ENCODE measurements at regions not wholly inside any gene's neighbourhood (a gene's known extent, or its start where the extent isn't known, plus 50 kb on each side); places are given as distances from the start of the nearest gene placed in this dataset.

- no peaks in the 10 kb centered on the region for H3K9me3 ChIP-seq (ENCODE audit: low read length)
- H3K36me3 ChIP-seq (ENCODE audit: insufficient read depth, low read length): no peaks in the 10 kb centered on the region
- H3K4me1 ChIP-seq (ENCODE audit: insufficient read depth, low read length): peaks cover 7% of the 10 kb centered on the region
- no peak overlapping the region for H2AFZ ChIP-seq (ENCODE audit: low read depth, low read length)
- H3K4me3 ChIP-seq (ENCODE audit: low read length): no peak overlapping the region
- H3K27me3 ChIP-seq (ENCODE audit: insufficient read depth, low read length): no peaks in the 10 kb centered on the region
These were observed 111.0 kb upstream of the MGAT5 start for GRCh38 chr2:134142903-134143302.

- no peak overlapping the region for H2AFZ ChIP-seq (ENCODE audit: low read depth, low read length)
- H3K36me3 ChIP-seq (ENCODE audit: insufficient read depth, low read length): no peaks in the 10 kb centered on the region
- H3K27me3 ChIP-seq (ENCODE audit: insufficient read depth, low read length): no peaks in the 10 kb centered on the region
- H3K4me3 ChIP-seq (ENCODE audit: low read length): no peak overlapping the region
- peaks cover 7% of the 10 kb centered on the region for H3K4me1 ChIP-seq (ENCODE audit: insufficient read depth, low read length)
- H3K9me3 ChIP-seq (ENCODE audit: low read length): no peaks in the 10 kb centered on the region
These were observed 110.3 kb upstream of the MGAT5 start for GRCh38 chr2:134143568-134143967.

DNA sequence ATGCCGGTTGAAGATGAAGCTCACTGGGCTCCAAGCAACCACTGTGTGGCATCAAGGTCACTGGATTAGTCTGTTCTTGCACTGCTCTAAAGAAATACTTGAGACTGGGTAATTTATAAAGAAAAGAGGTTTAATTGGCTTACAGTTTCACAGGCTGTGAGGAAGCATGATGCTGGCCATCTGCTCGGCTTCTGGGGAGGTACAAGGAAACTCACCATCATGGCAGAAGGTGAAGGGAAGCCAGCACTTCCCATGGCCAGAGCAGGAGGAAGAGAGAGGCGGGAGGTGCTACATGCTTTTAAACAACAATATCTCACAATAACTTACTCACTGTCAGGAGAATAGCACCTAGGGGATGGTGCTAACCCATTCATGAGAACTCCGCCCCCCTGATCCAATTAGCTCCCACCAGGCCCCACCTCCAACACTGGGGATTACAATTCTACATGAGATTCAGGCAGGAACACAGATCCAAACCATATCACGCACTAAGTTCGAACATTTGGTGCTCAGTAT is 109.7 kb upstream of the MGAT5 start:
- Histone ChIP-seq H3K4me1 (ENCODE audit: insufficient read depth, low read length) (peaks cover 7% of the 10 kb centered on the region), H3K27me3 (ENCODE audit: insufficient read depth, low read length) (no peaks in the 10 kb centered on the region), H2AFZ (ENCODE audit: low read depth, low read length) (no peak overlapping the region), H3K4me3 (ENCODE audit: low read length) (no peak overlapping the region), H3K9me3 (ENCODE audit: low read length) (no peaks in the 10 kb centered on the region), H3K36me3 (ENCODE audit: insufficient read depth, low read length) (no peaks in the 10 kb centered on the region)

- Histone ChIP-seq H3K27me3 (ENCODE audit: insufficient read depth, low read length) (no peaks in the 10 kb centered on the region), H3K36me3 (ENCODE audit: insufficient read depth, low read length) (no peaks in the 10 kb centered on the region), H3K4me3 (ENCODE audit: low read length) (no peak overlapping the region), H3K4me1 (ENCODE audit: insufficient read depth, low read length) (peaks cover 7% of the 10 kb centered on the region), H3K9me3 (ENCODE audit: low read length) (no peaks in the 10 kb centered on the region), H2AFZ (ENCODE audit: low read depth, low read length) (no peak overlapping the region)
These were observed 109.2 kb upstream of the MGAT5 start for GRCh38 chr2:134144651-134145050.

DNA sequence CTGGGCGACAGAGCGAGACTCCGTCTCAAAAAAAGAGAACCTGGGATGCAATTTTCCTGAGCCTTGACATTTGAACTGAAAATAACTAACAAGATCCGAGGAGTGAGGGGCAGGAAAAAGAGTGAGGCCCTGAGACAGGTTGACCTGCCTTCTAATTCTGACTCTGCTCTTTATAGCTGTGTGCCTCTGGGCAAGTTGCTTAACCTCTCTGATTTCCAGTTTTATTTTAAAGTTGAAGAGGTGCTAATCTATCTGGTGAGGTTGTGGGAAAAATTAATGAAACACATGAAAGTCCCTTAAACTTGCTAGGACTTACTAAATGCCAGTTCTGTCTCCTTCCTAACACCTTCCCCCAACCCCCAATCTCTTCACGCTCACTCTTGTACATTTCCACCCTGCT is 108.4 kb upstream of the MGAT5 start:
- H3K4me3 ChIP-seq (ENCODE audit: low read length): no peak overlapping the region
- H3K4me1 ChIP-seq (ENCODE audit: insufficient read depth, low read length): peaks cover 7% of the 10 kb centered on the region
- H3K27me3 ChIP-seq (ENCODE audit: insufficient read depth, low read length): no peaks in the 10 kb centered on the region
- H3K36me3 ChIP-seq (ENCODE audit: insufficient read depth, low read length): no peaks in the 10 kb centered on the region
- H3K9me3 ChIP-seq (ENCODE audit: low read length): no peaks in the 10 kb centered on the region
- no peak overlapping the region for H2AFZ ChIP-seq (ENCODE audit: low read depth, low read length)

DNA sequence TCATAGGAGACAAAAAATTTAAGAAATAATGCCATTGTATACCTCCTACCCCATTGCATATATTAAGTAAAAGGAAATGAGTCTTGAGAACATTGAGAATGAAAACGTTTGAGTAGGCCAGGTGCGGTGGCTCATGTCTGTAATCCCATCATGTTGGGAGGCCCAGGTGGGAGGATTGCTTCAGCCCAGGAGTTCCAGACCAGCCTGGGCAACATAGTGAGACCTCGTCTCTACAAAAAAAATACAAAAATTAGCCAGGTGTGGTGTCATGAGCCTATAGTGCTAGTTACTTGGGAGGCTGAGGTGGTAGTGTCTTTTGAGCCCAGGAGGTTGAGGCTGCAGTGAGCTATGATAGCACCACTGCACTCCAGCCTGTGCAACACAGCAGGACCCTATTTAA is 107.7 kb upstream of the MGAT5 start:
- Histone ChIP-seq H2AFZ (ENCODE audit: low read depth, low read length) (no peak overlapping the region), H3K9me3 (ENCODE audit: low read length) (no peaks in the 10 kb centered on the region), H3K4me3 (ENCODE audit: low read length) (no peak overlapping the region), H3K36me3 (ENCODE audit: insufficient read depth, low read length) (no peaks in the 10 kb centered on the region), H3K4me1 (ENCODE audit: insufficient read depth, low read length) (peaks cover 7% of the 10 kb centered on the region), H3K27me3 (ENCODE audit: insufficient read depth, low read length) (no peaks in the 10 kb centered on the region)

GRCh38 chr2:134146620-134147019 is 107.3 kb upstream of the MGAT5 start:
- Histone ChIP-seq H3K27me3 (ENCODE audit: insufficient read depth, low read length) (no peaks in the 10 kb centered on the region), H3K4me3 (ENCODE audit: low read length) (no peak overlapping the region), H2AFZ (ENCODE audit: low read depth, low read length) (no peak overlapping the region), H3K4me1 (ENCODE audit: insufficient read depth, low read length) (peaks cover 7% of the 10 kb centered on the region), H3K36me3 (ENCODE audit: insufficient read depth, low read length) (no peaks in the 10 kb centered on the region), H3K9me3 (ENCODE audit: low read length) (no peaks in the 10 kb centered on the region)

DNA sequence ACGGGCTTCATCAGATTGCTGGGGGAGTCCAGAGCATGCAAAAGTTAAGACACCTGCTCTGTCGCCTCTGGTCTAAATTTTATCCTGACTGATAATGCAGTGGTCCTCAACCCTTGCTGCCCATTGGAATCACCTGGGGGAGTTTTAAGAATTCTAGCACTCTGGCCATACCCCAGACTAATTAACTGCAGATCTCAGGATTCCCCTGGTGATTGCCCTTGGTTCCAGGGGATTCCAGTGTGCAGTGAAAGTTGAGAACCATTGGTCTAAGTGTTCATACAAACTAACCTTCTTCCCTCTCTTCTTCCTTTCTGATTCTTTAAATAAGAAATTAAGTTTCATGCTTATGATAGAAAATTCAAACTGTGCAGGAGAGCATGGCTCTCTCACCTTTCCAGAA is 105.7 kb upstream of the MGAT5 start:
- H3K36me3 ChIP-seq (ENCODE audit: insufficient read depth, low read length): no peaks in the 10 kb centered on the region
- H3K27me3 ChIP-seq (ENCODE audit: insufficient read depth, low read length): no peaks in the 10 kb centered on the region
- no peak overlapping the region for H2AFZ ChIP-seq (ENCODE audit: low read depth, low read length)
- no peaks in the 10 kb centered on the region for H3K9me3 ChIP-seq (ENCODE audit: low read length)
- no peak overlapping the region for H3K4me3 ChIP-seq (ENCODE audit: low read length)
- peaks cover 7% of the 10 kb centered on the region for H3K4me1 ChIP-seq (ENCODE audit: insufficient read depth, low read length)

GRCh38 chr2:134148843-134149472 is 104.9 kb upstream of the MGAT5 start:
- peaks cover 7% of the 10 kb centered on the region for H3K4me1 ChIP-seq (ENCODE audit: insufficient read depth, low read length)
- H3K36me3 ChIP-seq (ENCODE audit: insufficient read depth, low read length): no peaks in the 10 kb centered on the region
- no peaks in the 10 kb centered on the region for H3K9me3 ChIP-seq (ENCODE audit: low read length)
- no peak overlapping the region for H3K4me3 ChIP-seq (ENCODE audit: low read length)
- no peak overlapping the region for H2AFZ ChIP-seq (ENCODE audit: low read depth, low read length)
- H3K27me3 ChIP-seq (ENCODE audit: insufficient read depth, low read length): no peaks in the 10 kb centered on the region

GRCh38 chr2:134149904-134150303 is 104.0 kb upstream of the MGAT5 start:
- H3K4me1 ChIP-seq (ENCODE audit: insufficient read depth, low read length): peaks cover 7% of the 10 kb centered on the region
- H3K9me3 ChIP-seq (ENCODE audit: low read length): no peaks in the 10 kb centered on the region
- H3K27me3 ChIP-seq (ENCODE audit: insufficient read depth, low read length): no peaks in the 10 kb centered on the region
- no peaks in the 10 kb centered on the region for H3K36me3 ChIP-seq (ENCODE audit: insufficient read depth, low read length)
- no peak overlapping the region for H3K4me3 ChIP-seq (ENCODE audit: low read length)
- H2AFZ ChIP-seq (ENCODE audit: low read depth, low read length): no peak overlapping the region

DNA sequence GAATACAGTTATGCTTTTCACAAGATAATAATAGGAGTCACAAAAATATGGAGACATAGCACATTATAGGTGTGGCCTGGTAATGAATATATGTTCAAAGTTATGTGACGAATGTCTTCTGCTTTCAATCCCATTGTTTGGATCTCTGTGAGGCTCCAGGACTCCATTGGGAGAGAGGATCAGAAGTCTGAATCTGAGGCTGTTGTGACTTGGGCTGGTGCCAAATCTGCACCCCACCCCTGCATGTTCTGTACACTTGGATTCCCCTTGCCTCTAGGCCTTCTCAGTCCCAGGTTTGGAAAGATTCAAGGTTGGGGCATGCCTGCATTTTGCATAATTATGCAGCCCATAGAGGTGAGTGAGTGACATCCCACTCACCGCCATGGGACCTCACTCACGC is 103.1 kb upstream of the MGAT5 start:
- H3K27me3 ChIP-seq (ENCODE audit: insufficient read depth, low read length): no peaks in the 10 kb centered on the region
- no peak overlapping the region for H2AFZ ChIP-seq (ENCODE audit: low read depth, low read length)
- H3K4me3 ChIP-seq (ENCODE audit: low read length): no peak overlapping the region

GRCh38 chr2:134152045-134153010 is 101.5 kb upstream of the MGAT5 start:
- no peak overlapping the region for H3K4me3 ChIP-seq (ENCODE audit: low read length)
- no peaks in the 10 kb centered on the region for H3K9me3 ChIP-seq (ENCODE audit: low read length)
- H3K27me3 ChIP-seq (ENCODE audit: insufficient read depth, low read length): no peaks in the 10 kb centered on the region
- no peaks in the 10 kb centered on the region for H3K4me1 ChIP-seq (ENCODE audit: insufficient read depth, low read length)
- no peak overlapping the region for H2AFZ ChIP-seq (ENCODE audit: low read depth, low read length)
- H3K36me3 ChIP-seq (ENCODE audit: insufficient read depth, low read length): no peaks in the 10 kb centered on the region

More for the DNA sequence above, 103.1 kb upstream of the MGAT5 start:
- no peaks in the 10 kb centered on the region for H3K9me3 ChIP-seq (ENCODE audit: low read length)
- peaks cover 7% of the 10 kb centered on the region for H3K4me1 ChIP-seq (ENCODE audit: insufficient read depth, low read length)
- H3K36me3 ChIP-seq (ENCODE audit: insufficient read depth, low read length): no peaks in the 10 kb centered on the region

DNA sequence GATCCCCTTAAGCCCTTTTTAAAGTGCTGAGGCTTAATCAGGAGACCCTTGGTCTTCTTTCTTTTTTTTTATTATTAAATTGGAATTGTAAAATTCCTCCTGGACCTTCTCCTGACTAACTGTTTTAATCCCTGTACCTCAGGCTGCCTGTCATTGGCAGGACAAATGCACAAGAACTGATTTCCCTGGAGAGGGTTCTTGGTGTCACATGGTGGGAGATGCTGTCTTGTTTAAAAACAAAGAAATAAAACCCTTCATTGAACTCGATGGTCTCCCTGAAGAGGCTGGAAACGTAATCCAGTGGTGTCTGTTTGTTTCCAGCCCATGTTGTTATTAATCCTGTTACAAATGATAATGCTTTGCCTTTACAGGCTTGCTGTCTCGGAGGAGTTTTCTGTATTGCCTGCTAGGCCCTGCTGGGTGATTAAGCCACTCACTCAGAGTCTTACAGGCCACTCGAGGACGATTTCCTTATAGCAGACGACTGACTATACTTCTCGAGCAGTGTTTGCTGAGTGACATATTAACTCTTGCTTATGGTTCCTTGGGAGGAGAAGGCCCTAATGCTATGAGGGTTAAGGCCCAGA is 100.5 kb upstream of the MGAT5 start:
- H3K36me3 ChIP-seq (ENCODE audit: insufficient read depth, low read length): no peaks in the 10 kb centered on the region
- H3K4me1 ChIP-seq (ENCODE audit: insufficient read depth, low read length): no peaks in the 10 kb centered on the region
- no peaks in the 10 kb centered on the region for H3K9me3 ChIP-seq (ENCODE audit: low read length)
- H3K4me3 ChIP-seq (ENCODE audit: low read length): no peak overlapping the region
- no peak overlapping the region for H2AFZ ChIP-seq (ENCODE audit: low read depth, low read length)
- H3K27me3 ChIP-seq (ENCODE audit: insufficient read depth, low read length): no peaks in the 10 kb centered on the region
